HEK293 (cell line): ENCODE measurements at regions not wholly inside any gene's neighbourhood (a gene's known extent, or its start where the extent isn't known, plus 50 kb on each side); places are given as distances from the start of the nearest gene placed in this dataset.

Source experiments
- YY1 ChIP-seq: fragments of 450-650 bp; formaldehyde crosslinking; IDR thresholded peaks from 2 replicates; pipeline ENCODE4 v1.5.1; 2018; ENCODE audit warnings: missing biosample characterization, missing genetic modification characterization
- ZNF239 ChIP-seq: fragments of 450-650 bp; formaldehyde crosslinking; IDR thresholded peaks from 2 replicates; pipeline ENCODE4 v1.5.1; 2016; ENCODE audit warnings: missing biosample characterization, missing genetic modification characterization
- ZNF24 ChIP-seq: fragments of 450-650 bp; formaldehyde crosslinking; IDR thresholded peaks from 2 replicates; pipeline ENCODE4 v1.5.1; 2016; ENCODE audit warnings: missing biosample characterization, missing genetic modification characterization
- ZNF274 ChIP-seq, 2 experiments: fragments of 200-500 bp in 1 of 2; fragments of 450-650 bp in 1 of 2; sonication (Bioruptor generic) in 1 of 2; formaldehyde crosslinking in 1 of 2; IDR thresholded peaks; 2 replicates each; pipeline versions ENCODE4 v1.5.1 to v1.6.1; 2014 to 2016; ENCODE audit warnings: borderline replicate concordance in 1 of 2, inconsistent platforms in 1 of 2, low read length in 1 of 2, missing biosample characterization in 1 of 2, missing genetic modification characterization in 1 of 2
- TF ChIP-seq, protein P1 (sequence below): fragments of 450-650 bp; formaldehyde crosslinking; IDR thresholded peaks from 2 replicates; pipeline ENCODE4 v1.5.1; 2016; ENCODE audit warnings: missing biosample characterization, missing genetic modification characterization
- TF ChIP-seq, protein P2 (sequence below): fragments of 450-650 bp; formaldehyde crosslinking; IDR thresholded peaks from 2 replicates; pipeline ENCODE4 v1.5.1; 2016; ENCODE audit warnings: missing biosample characterization, missing genetic modification characterization
- TF ChIP-seq, protein P3 (sequence below): fragments of 450-650 bp; formaldehyde crosslinking; IDR thresholded peaks from 2 replicates; pipeline ENCODE4; 2016; ENCODE audit warnings: missing biosample characterization, missing genetic modification characterization

DNA sequence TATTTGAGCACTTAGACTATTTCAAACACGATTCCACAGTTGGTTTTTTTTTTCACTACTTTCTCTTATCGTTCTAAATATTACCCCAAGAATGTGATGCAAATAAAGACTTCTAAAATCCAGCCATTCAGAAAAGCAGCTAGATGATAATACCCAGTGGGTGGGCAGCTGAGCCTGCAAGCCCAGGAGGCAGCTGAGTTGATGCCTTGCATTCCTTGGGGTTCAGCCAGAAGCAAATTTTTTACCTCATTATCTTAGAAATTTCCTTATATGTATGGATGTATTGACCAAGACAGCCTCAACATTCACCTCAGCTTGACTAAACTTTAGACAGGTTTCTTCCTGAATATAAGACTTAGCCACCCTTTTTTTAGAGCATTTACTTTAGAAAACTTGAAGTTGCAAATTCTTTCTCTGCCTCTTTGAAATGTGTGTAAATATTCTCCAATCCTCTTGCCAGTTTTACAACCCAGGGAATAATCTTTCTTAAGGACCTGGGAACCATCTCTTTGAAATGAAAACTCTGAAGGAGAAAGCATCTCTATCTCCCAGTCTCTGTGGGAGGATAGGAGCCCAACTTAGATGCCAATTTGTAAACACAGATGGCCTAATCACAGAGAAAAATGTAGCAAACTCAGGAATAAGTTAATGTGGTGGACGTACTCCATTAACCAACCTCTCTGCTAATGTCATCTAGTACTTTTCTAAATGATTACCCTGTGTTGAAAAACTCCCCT lies 52.2 kb upstream of the ANP32D start:
- TF ChIP-seq, protein P1, sequence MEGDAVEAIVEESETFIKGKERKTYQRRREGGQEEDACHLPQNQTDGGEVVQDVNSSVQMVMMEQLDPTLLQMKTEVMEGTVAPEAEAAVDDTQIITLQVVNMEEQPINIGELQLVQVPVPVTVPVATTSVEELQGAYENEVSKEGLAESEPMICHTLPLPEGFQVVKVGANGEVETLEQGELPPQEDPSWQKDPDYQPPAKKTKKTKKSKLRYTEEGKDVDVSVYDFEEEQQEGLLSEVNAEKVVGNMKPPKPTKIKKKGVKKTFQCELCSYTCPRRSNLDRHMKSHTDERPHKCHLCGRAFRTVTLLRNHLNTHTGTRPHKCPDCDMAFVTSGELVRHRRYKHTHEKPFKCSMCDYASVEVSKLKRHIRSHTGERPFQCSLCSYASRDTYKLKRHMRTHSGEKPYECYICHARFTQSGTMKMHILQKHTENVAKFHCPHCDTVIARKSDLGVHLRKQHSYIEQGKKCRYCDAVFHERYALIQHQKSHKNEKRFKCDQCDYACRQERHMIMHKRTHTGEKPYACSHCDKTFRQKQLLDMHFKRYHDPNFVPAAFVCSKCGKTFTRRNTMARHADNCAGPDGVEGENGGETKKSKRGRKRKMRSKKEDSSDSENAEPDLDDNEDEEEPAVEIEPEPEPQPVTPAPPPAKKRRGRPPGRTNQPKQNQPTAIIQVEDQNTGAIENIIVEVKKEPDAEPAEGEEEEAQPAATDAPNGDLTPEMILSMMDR (tag by site-specific recombination) = no peak
- TF ChIP-seq, protein P2, sequence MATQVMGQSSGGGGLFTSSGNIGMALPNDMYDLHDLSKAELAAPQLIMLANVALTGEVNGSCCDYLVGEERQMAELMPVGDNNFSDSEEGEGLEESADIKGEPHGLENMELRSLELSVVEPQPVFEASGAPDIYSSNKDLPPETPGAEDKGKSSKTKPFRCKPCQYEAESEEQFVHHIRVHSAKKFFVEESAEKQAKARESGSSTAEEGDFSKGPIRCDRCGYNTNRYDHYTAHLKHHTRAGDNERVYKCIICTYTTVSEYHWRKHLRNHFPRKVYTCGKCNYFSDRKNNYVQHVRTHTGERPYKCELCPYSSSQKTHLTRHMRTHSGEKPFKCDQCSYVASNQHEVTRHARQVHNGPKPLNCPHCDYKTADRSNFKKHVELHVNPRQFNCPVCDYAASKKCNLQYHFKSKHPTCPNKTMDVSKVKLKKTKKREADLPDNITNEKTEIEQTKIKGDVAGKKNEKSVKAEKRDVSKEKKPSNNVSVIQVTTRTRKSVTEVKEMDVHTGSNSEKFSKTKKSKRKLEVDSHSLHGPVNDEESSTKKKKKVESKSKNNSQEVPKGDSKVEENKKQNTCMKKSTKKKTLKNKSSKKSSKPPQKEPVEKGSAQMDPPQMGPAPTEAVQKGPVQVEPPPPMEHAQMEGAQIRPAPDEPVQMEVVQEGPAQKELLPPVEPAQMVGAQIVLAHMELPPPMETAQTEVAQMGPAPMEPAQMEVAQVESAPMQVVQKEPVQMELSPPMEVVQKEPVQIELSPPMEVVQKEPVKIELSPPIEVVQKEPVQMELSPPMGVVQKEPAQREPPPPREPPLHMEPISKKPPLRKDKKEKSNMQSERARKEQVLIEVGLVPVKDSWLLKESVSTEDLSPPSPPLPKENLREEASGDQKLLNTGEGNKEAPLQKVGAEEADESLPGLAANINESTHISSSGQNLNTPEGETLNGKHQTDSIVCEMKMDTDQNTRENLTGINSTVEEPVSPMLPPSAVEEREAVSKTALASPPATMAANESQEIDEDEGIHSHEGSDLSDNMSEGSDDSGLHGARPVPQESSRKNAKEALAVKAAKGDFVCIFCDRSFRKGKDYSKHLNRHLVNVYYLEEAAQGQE (tag by site-specific recombination) = no peak
- TF ChIP-seq ZNF24 (no peak), ZNF274 (IDR thresholded peaks at IDR 0.05; ENCODE audit: low read length) (no peak), ZNF274 (tag by site-specific recombination; IDR thresholded peaks at IDR 0.05; ENCODE audit: borderline replicate concordance) (no peak), YY1 (tag by site-specific recombination) (no peak), ZNF239 (no peak)
- TF ChIP-seq, protein P3, sequence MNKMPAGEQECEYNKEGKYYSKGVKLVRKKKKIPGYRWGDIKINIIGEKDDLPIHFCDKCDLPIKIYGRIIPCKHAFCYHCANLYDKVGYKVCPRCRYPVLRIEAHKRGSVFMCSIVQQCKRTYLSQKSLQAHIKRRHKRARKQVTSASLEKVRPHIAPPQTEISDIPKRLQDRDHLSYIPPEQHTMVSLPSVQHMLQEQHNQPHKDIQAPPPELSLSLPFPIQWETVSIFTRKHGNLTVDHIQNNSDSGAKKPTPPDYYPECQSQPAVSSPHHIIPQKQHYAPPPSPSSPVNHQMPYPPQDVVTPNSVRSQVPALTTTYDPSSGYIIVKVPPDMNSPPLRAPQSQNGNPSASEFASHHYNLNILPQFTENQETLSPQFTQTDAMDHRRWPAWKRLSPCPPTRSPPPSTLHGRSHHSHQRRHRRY (tag by site-specific recombination) = no peak
